Naive thymus-derived CD8-positive, alpha-beta T cell (primary cell): ENCODE measurements at regions not wholly inside any gene's neighbourhood (a gene's known extent, or its start where the extent isn't known, plus 50 kb on each side); places are given as distances from the start of the nearest gene placed in this dataset.

Experiments used
- ATAC-seq, 2 donors: fragments of 150-1000 bp; cut with Tn5 transposase in 1 of 2; sonication (Bioruptor Pico), chemical (Tn5 transposase) in 1 of 2; 1 replicate in 1 of 2; 2 replicates in 1 of 2; pipeline ENCODE4 v1.10.0; 2021; ENCODE audit warnings: mild to moderate bottlenecking in 2 of 2, moderate library complexity in 2 of 2
- POLR2A ChIA-PET: fragments of 350-600 bp; sonication (Branson Sonifier 250); formaldehyde crosslinking; loops from one replicate; lab custom pipeline; 2021; ENCODE audit warnings: antibody characterized with exemption; lab: Charles Lee
- DNase-seq, 10 donors: peaks; one replicate each; pipeline versions ENCODE4 v3.0.0 to v3.0.0-alpha.2; 2020 to 2022
- H3K27ac Mint-ChIP-seq, 10 donors: one replicate each; pipeline ENCODE4 v1.8.0; 2020 to 2022; ENCODE audit warnings: mild to moderate bottlenecking in 10 of 10, mixed read lengths in 10 of 10, moderate library complexity in 4 of 10, inconsistent platforms in 1 of 10
- H3K27me3 Mint-ChIP-seq, 5 donors: one replicate each; pipeline ENCODE4 v1.8.0; 2021 to 2022; ENCODE audit warnings: mixed read lengths in 5 of 5
- H3K36me3 Mint-ChIP-seq, 3 donors: one replicate each; pipeline ENCODE4 v1.8.0; 2020 to 2022; ENCODE audit warnings: mixed read lengths in 3 of 3, mild to moderate bottlenecking in 2 of 3, inconsistent platforms in 1 of 3
- H3K4me1 Mint-ChIP-seq, 4 donors: one replicate each; pipeline ENCODE4 v1.8.0; 2021 to 2022; ENCODE audit warnings: mixed read lengths in 4 of 4
- H3K4me3 Mint-ChIP-seq, 10 donors: one replicate each; pipeline ENCODE4 v1.8.0; 2020 to 2022; ENCODE audit warnings: mild to moderate bottlenecking in 10 of 10, mixed read lengths in 10 of 10, moderate library complexity in 6 of 10, inconsistent platforms in 1 of 10
- H3K9me3 Mint-ChIP-seq, 9 donors: one replicate each; pipeline ENCODE4 v1.8.0; 2020 to 2022; ENCODE audit warnings: mixed read lengths in 9 of 9, mild to moderate bottlenecking in 3 of 9, inconsistent platforms in 1 of 9, moderate library complexity in 1 of 9

- H3K9me3 Mint-ChIP-seq, result peaks cover 0 to 19% (median 5%) of the 10 kb centered on the region in 9 donors
- DNase-seq (no peak), ATAC-seq (no peak)
- no peak overlapping the region for H3K4me3 Mint-ChIP-seq
- H3K4me1 Mint-ChIP-seq, result no peaks in the 10 kb centered on the region
- no peaks in the 10 kb centered on the region for H3K27me3 Mint-ChIP-seq
- POLR2A ChIA-PET, result no interaction called here
- H3K27ac Mint-ChIP-seq, result no peak overlapping the region
- H3K36me3 Mint-ChIP-seq, result peaks cover 0 to 9% (median 0%) of the 10 kb centered on the region in 3 donors
These were observed 1166.0 kb downstream of the UQCRFS1 start for GRCh38 chr19:28046932-28047331.

GRCh38 chr19:28045621-28046020 lies 1167.3 kb downstream of the UQCRFS1 start:
- Mint-ChIP-seq H3K27ac (no peak overlapping the region), H3K27me3 (no peaks in the 10 kb centered on the region), H3K9me3 (peaks cover 0 to 23% (median 2%) of the 10 kb centered on the region in 9 donors), H3K4me1 (no peaks in the 10 kb centered on the region), H3K4me3 (no peak overlapping the region), H3K36me3 (peaks cover 0 to 9% (median 0%) of the 10 kb centered on the region in 3 donors)
- ATAC-seq (no peak), DNase-seq (no peak)
- POLR2A ChIA-PET, result no interaction called here

GRCh38 chr19:28044477-28044876 lies 1168.5 kb downstream of the UQCRFS1 start:
- peaks cover 0 to 9% (median 0%) of the 10 kb centered on the region in 3 donors for H3K36me3 Mint-ChIP-seq
- POLR2A ChIA-PET, result no interaction called here
- H3K27me3 Mint-ChIP-seq, result no peaks in the 10 kb centered on the region
- no peak overlapping the region for H3K4me3 Mint-ChIP-seq
- H3K4me1 Mint-ChIP-seq, result no peaks in the 10 kb centered on the region
- no peak overlapping the region for H3K27ac Mint-ChIP-seq
- DNase-seq (no peak), ATAC-seq (no peak)
- peaks cover 0 to 23% (median 2%) of the 10 kb centered on the region in 9 donors for H3K9me3 Mint-ChIP-seq

GRCh38 chr19:28042516-28042915 lies 1170.4 kb downstream of the UQCRFS1 start:
- Mint-ChIP-seq H3K4me1 (no peaks in the 10 kb centered on the region), H3K9me3 (peaks cover 0 to 15% (median 2%) of the 10 kb centered on the region in 9 donors), H3K4me3 (no peak overlapping the region), H3K27ac (no peak overlapping the region), H3K27me3 (no peaks in the 10 kb centered on the region), H3K36me3 (peaks cover 0 to 5% (median 0%) of the 10 kb centered on the region in 3 donors)
- POLR2A ChIA-PET, result no interaction called here
- ATAC-seq, result no peak
- DNase-seq, result no peak

GRCh38 chr19:28039677-28040381 lies 1173.1 kb downstream of the UQCRFS1 start:
- H3K27me3 Mint-ChIP-seq, result peaks cover 0 to 3% (median 0%) of the 10 kb centered on the region in 5 donors
- H3K4me3 Mint-ChIP-seq, result no peak overlapping the region
- no peaks in the 10 kb centered on the region for H3K4me1 Mint-ChIP-seq
- peaks cover 0 to 11% (median 3%) of the 10 kb centered on the region in 9 donors for H3K9me3 Mint-ChIP-seq
- POLR2A ChIA-PET, result no interaction called here
- no peaks in the 10 kb centered on the region for H3K36me3 Mint-ChIP-seq
- ATAC-seq (no peak), DNase-seq (no peak)
- no peak overlapping the region for H3K27ac Mint-ChIP-seq

- peaks cover 0 to 2% (median 0%) of the 10 kb centered on the region in 3 donors for H3K36me3 Mint-ChIP-seq
- POLR2A ChIA-PET, result no interaction called here
- no peak overlapping the region for H3K4me3 Mint-ChIP-seq
- ATAC-seq (no peak), DNase-seq (no peak)
- no peak overlapping the region for H3K27ac Mint-ChIP-seq
- H3K4me1 Mint-ChIP-seq, result no peaks in the 10 kb centered on the region
- peaks cover 0 to 13% (median 7%) of the 10 kb centered on the region in 9 donors for H3K9me3 Mint-ChIP-seq
- H3K27me3 Mint-ChIP-seq, result peaks cover 0 to 3% (median 0%) of the 10 kb centered on the region in 5 donors
These were observed 1175.8 kb downstream of the UQCRFS1 start for GRCh38 chr19:28037186-28037585.

GRCh38 chr19:28036486-28036885 lies 1176.5 kb downstream of the UQCRFS1 start:
- Mint-ChIP-seq H3K4me3 (no peak overlapping the region), H3K36me3 (peaks cover 0 to 5% (median 0%) of the 10 kb centered on the region in 3 donors), H3K9me3 (peaks cover 0 to 13% (median 7%) of the 10 kb centered on the region in 9 donors), H3K27me3 (peaks cover 0 to 3% (median 0%) of the 10 kb centered on the region in 5 donors), H3K4me1 (no peaks in the 10 kb centered on the region), H3K27ac (no peak overlapping the region)
- POLR2A ChIA-PET, result no interaction called here
- ATAC-seq (no peak), DNase-seq (no peak)

GRCh38 chr19:28034936-28035335 lies 1178.0 kb downstream of the UQCRFS1 start:
- no peak overlapping the region for H3K4me3 Mint-ChIP-seq
- DNase-seq, result no peak
- peaks cover 0 to 6% (median 0%) of the 10 kb centered on the region in 3 donors for H3K36me3 Mint-ChIP-seq
- no peak for ATAC-seq
- no peak overlapping the region for H3K27ac Mint-ChIP-seq
- peaks cover 0 to 3% (median 0%) of the 10 kb centered on the region in 5 donors for H3K27me3 Mint-ChIP-seq
- H3K9me3 Mint-ChIP-seq, result peaks cover 2 to 23% (median 9%) of the 10 kb centered on the region in 9 donors
- H3K4me1 Mint-ChIP-seq, result no peaks in the 10 kb centered on the region
- POLR2A ChIA-PET, result no interaction called here

- Mint-ChIP-seq H3K27me3 (peaks cover 0 to 2% (median 0%) of the 10 kb centered on the region in 5 donors), H3K4me1 (no peaks in the 10 kb centered on the region), H3K4me3 (no peak overlapping the region), H3K9me3 (peaks cover 5 to 24% (median 11%) of the 10 kb centered on the region in 9 donors), H3K27ac (no peak overlapping the region), H3K36me3 (peaks cover 0 to 10% (median 0%) of the 10 kb centered on the region in 3 donors)
- ATAC-seq, result no peak
- POLR2A ChIA-PET, result no interaction called here
- no peak for DNase-seq
These were observed 1184.0 kb downstream of the UQCRFS1 start for GRCh38 chr19:28028881-28029444.

GRCh38 chr19:28027116-28027515 lies 1185.8 kb downstream of the UQCRFS1 start:
- peaks cover 2 to 19% (median 11%) of the 10 kb centered on the region in 9 donors for H3K9me3 Mint-ChIP-seq
- POLR2A ChIA-PET, result no interaction called here
- H3K27ac Mint-ChIP-seq, result no peak overlapping the region
- peaks cover 0 to 7% (median 0%) of the 10 kb centered on the region in 3 donors for H3K36me3 Mint-ChIP-seq
- DNase-seq, result no peak
- ATAC-seq, result no peak
- H3K4me3 Mint-ChIP-seq, result no peak overlapping the region
- H3K27me3 Mint-ChIP-seq, result peaks cover 0 to 2% (median 0%) of the 10 kb centered on the region in 5 donors
- no peaks in the 10 kb centered on the region for H3K4me1 Mint-ChIP-seq

GRCh38 chr19:28026636-28027035 lies 1186.3 kb downstream of the UQCRFS1 start:
- Mint-ChIP-seq H3K4me3 (no peak overlapping the region), H3K9me3 (peaks cover 2 to 17% (median 11%) of the 10 kb centered on the region in 9 donors), H3K36me3 (peaks cover 0 to 4% (median 0%) of the 10 kb centered on the region in 3 donors), H3K4me1 (no peaks in the 10 kb centered on the region), H3K27ac (no peak overlapping the region), H3K27me3 (peaks cover 0 to 2% (median 0%) of the 10 kb centered on the region in 5 donors)
- no peak for ATAC-seq
- no peak for DNase-seq
- POLR2A ChIA-PET, result no interaction called here

- peaks cover 0 to 11% (median 5%) of the 10 kb centered on the region in 9 donors for H3K9me3 Mint-ChIP-seq
- no peak for DNase-seq
- H3K27me3 Mint-ChIP-seq, result peaks cover 0 to 2% (median 0%) of the 10 kb centered on the region in 5 donors
- no peaks in the 10 kb centered on the region for H3K4me1 Mint-ChIP-seq
- H3K27ac Mint-ChIP-seq, result no peak overlapping the region
- H3K4me3 Mint-ChIP-seq, result no peak overlapping the region
- POLR2A ChIA-PET, result no interaction called here
- ATAC-seq, result no peak
- H3K36me3 Mint-ChIP-seq, result peaks cover 0 to 3% (median 0%) of the 10 kb centered on the region in 3 donors
These were observed 1188.0 kb downstream of the UQCRFS1 start for GRCh38 chr19:28024920-28025319.

- ATAC-seq, result no peak
- POLR2A ChIA-PET, result no interaction called here
- H3K4me3 Mint-ChIP-seq, result no peak overlapping the region
- H3K4me1 Mint-ChIP-seq, result no peaks in the 10 kb centered on the region
- peaks cover 0 to 11% (median 3%) of the 10 kb centered on the region in 9 donors for H3K9me3 Mint-ChIP-seq
- no peak for DNase-seq
- H3K36me3 Mint-ChIP-seq, result no peaks in the 10 kb centered on the region
- H3K27ac Mint-ChIP-seq, result no peak overlapping the region
- H3K27me3 Mint-ChIP-seq, result peaks cover 0 to 2% (median 0%) of the 10 kb centered on the region in 5 donors
These were observed 1189.9 kb downstream of the UQCRFS1 start for GRCh38 chr19:28023064-28023463.
